ENCODE measurements at regions not wholly inside any gene's neighbourhood (a gene's known extent, or its start where the extent isn't known, plus 50 kb on each side); places are given as distances from the start of the nearest gene placed in this dataset.
A peak's percentile ranks its signal among the peaks of the same experiment; 100 is the strongest.

- no peak for TF ChIP-seq JARID2 (CRISPR knock-in tag; IDR thresholded peaks at IDR 0.05; ENCODE audit: insufficient replicate concordance)
- TF ChIP-seq PAWR (CRISPR knock-in tag; IDR thresholded peaks at IDR 0.05; ENCODE audit: borderline replicate concordance): no peak
- no peak for TF ChIP-seq MEIS2 (CRISPR knock-in tag; IDR thresholded peaks at IDR 0.05)
- no peak for TF ChIP-seq SMAD1 (CRISPR knock-in tag; IDR thresholded peaks at IDR 0.05; ENCODE audit: borderline replicate concordance, low read depth)
Observed at GRCh38 chr5:124649491-124650146, 96.8 kb downstream of the ZNF608 start (continued).

- ChIA-PET POLR2A (no interaction called here), CTCF (ENCODE audit: low intra/inter-chr PET ratio, low total read pairs) (no interaction called here)
- no peak overlapping the region for H2AFZ ChIP-seq (ENCODE audit: low read length)
- no TSS peak for BruUV-seq (replicated peaks)
- WGBS (ENCODE audit: low lambda C conversion rate): 24% methylated on average over 9 of the region's 9 CpGs
- no peak for FAIRE-seq
- intact Hi-C loops (cut with micrococcal nuclease; ENCODE audit: unreplicated experiment): no loop called here
- H3K4me2 ChIP-seq (ENCODE audit: low read depth, low read length): peak overlapping the region; percentile 10; the same call in 1 of the 2 replicates
- H3K36me3 ChIP-seq (replicated peaks in 1 of 2; ENCODE audit: control insufficient read depth in 1 of 2, insufficient read depth in 2 of 2, low read length in 2 of 2): no peaks in the 10 kb centered on the region
- peak; percentile 39; the same call in 2 of the 3 replicates for ATAC-seq
- no peaks in the 10 kb centered on the region for H3K79me2 ChIP-seq (ENCODE audit: insufficient read depth, low read length)
- H3K4me3 ChIP-seq (replicated peaks in 1 of 3; ENCODE audit: insufficient read depth in 1 of 3, low read depth in 2 of 3, low read length in 3 of 3): no peak overlapping the region
- no peak overlapping the region for H3K9ac ChIP-seq (ENCODE audit: insufficient read depth, low read depth, low read length)
- no peaks in the 10 kb centered on the region for H3K9me3 ChIP-seq (ENCODE audit: low read length)
- in situ Hi-C loops (cut with HindIII; ENCODE audit: extremely low pct_ligation_motif_present, low pct_unique_long_range_greater_than_20kb): no loop called here
- H3K4me1 ChIP-seq (ENCODE audit: insufficient read depth, low read length): peaks cover 80% of the 10 kb centered on the region
- no peaks in the 10 kb centered on the region for H3K27me3 ChIP-seq (ENCODE audit: control insufficient read depth in 1 of 2, insufficient read depth in 2 of 2, low read length in 2 of 2)
- DNase-seq (ENCODE audit: low spot score): peak; percentile 62
- H4K20me1 ChIP-seq (ENCODE audit: insufficient read depth, low read length): no peaks in the 10 kb centered on the region
- no peak overlapping the region for H3K27ac ChIP-seq (ENCODE audit: extremely low read length, insufficient read depth, low read length)
- TF ChIP-seq ELF1 (CRISPR knock-in tag; IDR thresholded peaks at IDR 0.05) (no peak), PHF21A (CRISPR knock-in tag; IDR thresholded peaks at IDR 0.05) (0 out of 2 replicates have a peak, but pooled peaks have one; percentile 17), FOXA3 (CRISPR knock-in tag; IDR thresholded peaks at IDR 0.05) (0 out of 2 replicates have a peak, but pooled peaks have one; percentile 19), ZEB1 (IDR thresholded peaks at IDR 0.05; ENCODE audit: insufficient replicate concordance, low read depth) (peak; percentile 51), CCDC6 (CRISPR knock-in tag; IDR thresholded peaks at IDR 0.05) (no peak), ZNF12 (CRISPR knock-in tag; IDR thresholded peaks at IDR 0.05) (peak; percentile 66), ZNF30 (CRISPR knock-in tag; IDR thresholded peaks at IDR 0.05) (no peak), FOSL2 (CRISPR knock-in tag; IDR thresholded peaks at IDR 0.05) (peak; percentile 59), ZNF629 (CRISPR knock-in tag; conservative IDR thresholded peaks at IDR 0.05) (no peak), HNF4A (CRISPR knock-in tag; IDR thresholded peaks at IDR 0.05) (peak; percentile 14; the same call in 1 of the 2 replicates), RARA (CRISPR knock-in tag; IDR thresholded peaks at IDR 0.05) (peak; percentile 53), SOX6 (IDR thresholded peaks at IDR 0.05) (no peak), SOX6 (CRISPR knock-in tag; IDR thresholded peaks at IDR 0.05) (peak; percentile 22; the same call in 1 of the 2 replicates), ZFY (CRISPR knock-in tag; IDR thresholded peaks at IDR 0.05) (no peak), FOXA1 (IDR thresholded peaks at IDR 0.05) (no peak), FOXA1 (CRISPR knock-in tag; IDR thresholded peaks at IDR 0.05) (peak; percentile 22; the same call in 1 of the 2 replicates), SP4 (CRISPR knock-in tag; IDR thresholded peaks at IDR 0.05) (no peak), RXRB (CRISPR knock-in tag; IDR thresholded peaks at IDR 0.05; ENCODE audit: borderline replicate concordance) (peak; percentile 19; the same call in 1 of the 2 replicates)
- TF ChIP-seq, protein P1, sequence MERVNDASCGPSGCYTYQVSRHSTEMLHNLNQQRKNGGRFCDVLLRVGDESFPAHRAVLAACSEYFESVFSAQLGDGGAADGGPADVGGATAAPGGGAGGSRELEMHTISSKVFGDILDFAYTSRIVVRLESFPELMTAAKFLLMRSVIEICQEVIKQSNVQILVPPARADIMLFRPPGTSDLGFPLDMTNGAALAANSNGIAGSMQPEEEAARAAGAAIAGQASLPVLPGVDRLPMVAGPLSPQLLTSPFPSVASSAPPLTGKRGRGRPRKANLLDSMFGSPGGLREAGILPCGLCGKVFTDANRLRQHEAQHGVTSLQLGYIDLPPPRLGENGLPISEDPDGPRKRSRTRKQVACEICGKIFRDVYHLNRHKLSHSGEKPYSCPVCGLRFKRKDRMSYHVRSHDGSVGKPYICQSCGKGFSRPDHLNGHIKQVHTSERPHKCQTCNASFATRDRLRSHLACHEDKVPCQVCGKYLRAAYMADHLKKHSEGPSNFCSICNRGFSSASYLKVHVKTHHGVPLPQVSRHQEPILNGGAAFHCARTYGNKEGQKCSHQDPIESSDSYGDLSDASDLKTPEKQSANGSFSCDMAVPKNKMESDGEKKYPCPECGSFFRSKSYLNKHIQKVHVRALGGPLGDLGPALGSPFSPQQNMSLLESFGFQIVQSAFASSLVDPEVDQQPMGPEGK (CRISPR knock-in tag; IDR thresholded peaks at IDR 0.05): peak; percentile 37; the same call in 1 of the 2 replicates
Observed at GRCh38 chr5:124648902-124649467, 97.5 kb downstream of the ZNF608 start.
